HL-60 (cell line): ENCODE measurements at regions not wholly inside any gene's neighbourhood (a gene's known extent, or its start where the extent isn't known, plus 50 kb on each side); places are given as distances from the start of the nearest gene placed in this dataset.

ENCODE experiments used
- GABPA ChIP-seq: IDR thresholded peaks from 2 replicates; pipeline ENCODE4 v1.6.1; 2012; ENCODE audit warnings: low read depth
- POLR2AphosphoS5 ChIP-seq: IDR thresholded peaks from 2 replicates; pipeline ENCODE4 v1.6.1; 2012; ENCODE audit warnings: low read depth
- REST ChIP-seq: IDR thresholded peaks from 2 replicates; pipeline ENCODE4 v1.6.1; 2012; ENCODE audit warnings: low read depth; ENCODE audit not compliant: insufficient replicate concordance
- SPI1 ChIP-seq: IDR thresholded peaks from 2 replicates; pipeline ENCODE4 v1.6.1; 2012; ENCODE audit warnings: low read depth, mild to moderate bottlenecking, borderline replicate concordance
- TF ChIP-seq, protein P1 (sequence below): IDR thresholded peaks from one replicate; pipeline ENCODE4 v1.5.1; 2011; ENCODE audit warnings: low read length, control low read depth, inconsistent platforms; ENCODE audit not compliant: insufficient read depth

- no peak for TF ChIP-seq POLR2AphosphoS5
- TF ChIP-seq, protein P1, sequence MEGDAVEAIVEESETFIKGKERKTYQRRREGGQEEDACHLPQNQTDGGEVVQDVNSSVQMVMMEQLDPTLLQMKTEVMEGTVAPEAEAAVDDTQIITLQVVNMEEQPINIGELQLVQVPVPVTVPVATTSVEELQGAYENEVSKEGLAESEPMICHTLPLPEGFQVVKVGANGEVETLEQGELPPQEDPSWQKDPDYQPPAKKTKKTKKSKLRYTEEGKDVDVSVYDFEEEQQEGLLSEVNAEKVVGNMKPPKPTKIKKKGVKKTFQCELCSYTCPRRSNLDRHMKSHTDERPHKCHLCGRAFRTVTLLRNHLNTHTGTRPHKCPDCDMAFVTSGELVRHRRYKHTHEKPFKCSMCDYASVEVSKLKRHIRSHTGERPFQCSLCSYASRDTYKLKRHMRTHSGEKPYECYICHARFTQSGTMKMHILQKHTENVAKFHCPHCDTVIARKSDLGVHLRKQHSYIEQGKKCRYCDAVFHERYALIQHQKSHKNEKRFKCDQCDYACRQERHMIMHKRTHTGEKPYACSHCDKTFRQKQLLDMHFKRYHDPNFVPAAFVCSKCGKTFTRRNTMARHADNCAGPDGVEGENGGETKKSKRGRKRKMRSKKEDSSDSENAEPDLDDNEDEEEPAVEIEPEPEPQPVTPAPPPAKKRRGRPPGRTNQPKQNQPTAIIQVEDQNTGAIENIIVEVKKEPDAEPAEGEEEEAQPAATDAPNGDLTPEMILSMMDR, result no peak
- TF ChIP-seq GABPA, result no peak
- TF ChIP-seq REST, result no peak
- no peak for TF ChIP-seq SPI1
Measured at GRCh38 chr5:69013481-69013880, 80.3 kb upstream of the SLC30A5 start.
